Peyer's patch (tissue), 4 donors: ENCODE measurements at regions not wholly inside any gene's neighbourhood (a gene's known extent, or its start where the extent isn't known, plus 50 kb on each side); places are given as distances from the start of the nearest gene placed in this dataset.
"Not testable (repeated sequence)": the region's sequence is repeated elsewhere in the genome, so short reads cannot be mapped to it uniquely, and the experiment has no call there.

Experiments used
- DNase-seq, 3 donors: peaks; one replicate each; pipeline ENCODE4 v3.0.0-alpha.2; 2017 to 2019
- H3K27ac ChIP-seq, 4 donors: fragments of 200-600 bp; sonication (generic); one replicate each; pipeline ENCODE4 v1.5.1; 2016 to 2019
- H3K27me3 ChIP-seq, 2 donors: fragments of 200-600 bp; sonication (generic); one replicate each; pipeline ENCODE4 v1.5.1; 2019
- H3K36me3 ChIP-seq, 3 donors: fragments of 200-600 bp; sonication (generic); one replicate each; pipeline ENCODE4 v1.5.1; 2016 to 2019
- H3K4me1 ChIP-seq, 4 donors: fragments of 200-600 bp; sonication (generic); one replicate each; pipeline ENCODE4 v1.5.1; 2016 to 2019
- H3K4me3 ChIP-seq, 4 donors: fragments of 200-600 bp; sonication (generic); 1 replicate in 3 of 4; 2 replicates in 1 of 4; pipeline ENCODE4 v1.5.1; 2016 to 2019; ENCODE audit warnings: mild to moderate bottlenecking in 1 of 4
- H3K9me3 ChIP-seq, 4 donors: fragments of 200-600 bp; sonication (generic); one replicate each; pipeline ENCODE4 v1.5.1; 2016 to 2019; ENCODE audit warnings: mild to moderate bottlenecking in 1 of 4
- CTCF ChIP-seq, 6 experiments: fragments of 450-650 bp in 4 of 6; fragments of 200-600 bp in 2 of 6; sonication (generic) in 1 of 6; IDR thresholded peaks; one replicate each; pipeline ENCODE4 v1.5.1; 2017 to 2019; ENCODE audit warnings: antibody characterized with exemption in 6 of 6, mild to moderate bottlenecking in 3 of 6, moderate library complexity in 1 of 6
- POLR2A ChIP-seq, 2 donors: fragments of 450-650 bp; IDR thresholded peaks; one replicate each; pipeline ENCODE4 v1.5.1; 2017; ENCODE audit warnings: antibody characterized with exemption in 2 of 2, mild to moderate bottlenecking in 2 of 2, moderate library complexity in 2 of 2

- no peak for DNase-seq
- TF ChIP-seq CTCF (IDR thresholded peaks at IDR 0.05), result no peak
- no peaks in the 10 kb centered on the region for H3K27me3 ChIP-seq
- peaks cover 0 to 5% (median 0%) of the 10 kb centered on the region in 4 donors for H3K4me1 ChIP-seq
- H3K9me3 ChIP-seq, result no peaks in the 10 kb centered on the region
- H3K27ac ChIP-seq, result no peak overlapping the region
- no peaks in the 10 kb centered on the region for H3K36me3 ChIP-seq
- no peak overlapping the region for H3K4me3 ChIP-seq
These were observed 230.8 kb upstream of the PRSS16 start for GRCh38 chr6:27016689-27017088.

- not testable (repeated sequence) for H3K4me3 ChIP-seq, H3K9me3 ChIP-seq, H3K27ac ChIP-seq, H3K36me3 ChIP-seq, H3K4me1 ChIP-seq, DNase-seq, H3K27me3 ChIP-seq
These were observed 229.1 kb upstream of the PRSS16 start for GRCh38 chr6:27018401-27018800.

GRCh38 chr6:27019651-27020552, 227.6 kb upstream of the PRSS16 start:
- peak overlapping the region; percentile 42 to 75 (median 58) for H3K4me3 ChIP-seq
- DNase-seq, result peak; percentile 20 to 78 (median 77)
- H3K36me3 ChIP-seq, result no peaks in the 10 kb centered on the region
- no peaks in the 10 kb centered on the region for H3K9me3 ChIP-seq
- H3K4me1 ChIP-seq, result peaks cover 0 to 5% (median 0%) of the 10 kb centered on the region in 4 donors
- no peak for TF ChIP-seq CTCF (IDR thresholded peaks at IDR 0.05)
- TF ChIP-seq POLR2A (IDR thresholded peaks at IDR 0.05), result peak in 1 of 2 donors; percentile 11
- H3K27me3 ChIP-seq, result no peaks in the 10 kb centered on the region
- peak overlapping the region; percentile 48 to 94 (median 80) for H3K27ac ChIP-seq

- peak overlapping the region; percentile 42 to 75 (median 58) for H3K4me3 ChIP-seq
- H3K4me1 ChIP-seq, result peaks cover 0 to 5% (median 0%) of the 10 kb centered on the region in 4 donors
- no peak for DNase-seq
- no peaks in the 10 kb centered on the region for H3K9me3 ChIP-seq
- H3K27me3 ChIP-seq, result no peaks in the 10 kb centered on the region
- no peak for TF ChIP-seq POLR2A (IDR thresholded peaks at IDR 0.05)
- no peak for TF ChIP-seq CTCF (IDR thresholded peaks at IDR 0.05)
- H3K36me3 ChIP-seq, result no peaks in the 10 kb centered on the region
- H3K27ac ChIP-seq, result peak overlapping the region in 3 of 4 donors; percentile 72 to 94 (median 89)
These were observed 227.0 kb upstream of the PRSS16 start for GRCh38 chr6:27020553-27020880.

- Histone ChIP-seq H3K27ac (no peak overlapping the region), H3K36me3 (no peaks in the 10 kb centered on the region), H3K4me1 (peaks cover 0 to 5% (median 0%) of the 10 kb centered on the region in 4 donors), H3K9me3 (no peaks in the 10 kb centered on the region), H3K27me3 (no peaks in the 10 kb centered on the region), H3K4me3 (no peak overlapping the region)
- TF ChIP-seq CTCF (IDR thresholded peaks at IDR 0.05) (no peak), POLR2A (IDR thresholded peaks at IDR 0.05) (no peak)
- no peak for DNase-seq
These were observed 223.8 kb upstream of the PRSS16 start for GRCh38 chr6:27023664-27024063.

- no peaks in the 10 kb centered on the region for H3K4me1 ChIP-seq
- no peak overlapping the region for H3K4me3 ChIP-seq
- H3K27ac ChIP-seq, result no peak overlapping the region
- no peaks in the 10 kb centered on the region for H3K27me3 ChIP-seq
- no peaks in the 10 kb centered on the region for H3K9me3 ChIP-seq
- TF ChIP-seq POLR2A (IDR thresholded peaks at IDR 0.05) (no peak), CTCF (IDR thresholded peaks at IDR 0.05) (no peak)
- no peaks in the 10 kb centered on the region for H3K36me3 ChIP-seq
- no peak for DNase-seq
These were observed 222.2 kb upstream of the PRSS16 start for GRCh38 chr6:27025351-27025750.
